Stimulated activated CD8-positive, alpha-beta memory T cell treated with anti-CD3 and anti-CD28 coated beads, Interleukin-15, amount 100 ng/mL, for 1 hour (primary cell): ENCODE measurements at regions not wholly inside any gene's neighbourhood (a gene's known extent, or its start where the extent isn't known, plus 50 kb on each side); places are given as distances from the start of the nearest gene placed in this dataset.
"Not testable (repeated sequence)": the region's sequence is repeated elsewhere in the genome, so short reads cannot be mapped to it uniquely, and the experiment has no call there.

ENCODE experiments used
- DNase-seq: peaks from one replicate; pipeline ENCODE4 v3.0.0-alpha.2; 2020; ENCODE audit warnings: low read depth

DNA sequence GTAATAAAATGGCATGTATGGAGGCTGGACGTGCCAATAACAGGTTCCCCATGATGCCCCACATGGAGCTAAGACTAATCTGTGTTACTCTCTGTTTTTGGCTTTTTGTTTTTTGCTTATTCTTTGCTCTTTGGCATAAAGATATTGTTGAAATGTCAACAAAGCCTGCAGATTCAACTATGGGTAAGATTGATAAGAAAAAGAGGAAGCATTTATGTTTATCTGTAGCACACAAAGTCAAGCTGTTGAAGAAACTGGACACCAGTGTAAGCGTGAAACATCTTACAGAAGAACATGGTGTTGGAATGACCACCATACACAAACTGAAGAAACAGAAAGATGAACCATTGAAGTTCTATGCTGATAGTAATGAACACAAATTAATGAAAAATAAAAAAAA lies 402.7 kb downstream of the LTN1 start:
- DNase-seq: no peak

DNA sequence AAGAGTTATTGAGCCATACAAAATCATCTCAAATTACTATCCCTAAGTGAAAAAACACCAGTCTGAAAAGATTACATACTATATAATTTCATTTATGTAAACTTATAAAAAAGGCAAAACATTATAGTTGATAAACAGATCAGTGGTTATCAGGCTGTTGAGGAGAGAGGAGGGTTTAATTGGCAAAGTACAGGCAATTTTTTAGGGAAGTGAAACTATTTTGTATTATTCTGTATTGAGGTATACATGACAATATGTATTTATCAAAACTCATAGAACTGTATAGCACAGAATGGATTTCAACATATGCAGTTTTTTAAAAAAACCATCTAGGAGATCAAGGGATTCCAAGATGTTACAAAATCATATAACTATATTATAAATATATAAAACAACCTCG lies 403.7 kb downstream of the LTN1 start:
- no peak for DNase-seq

GRCh38 chr21:28587748-28588147 lies 404.9 kb downstream of the LTN1 start:
- no peak for DNase-seq

DNA sequence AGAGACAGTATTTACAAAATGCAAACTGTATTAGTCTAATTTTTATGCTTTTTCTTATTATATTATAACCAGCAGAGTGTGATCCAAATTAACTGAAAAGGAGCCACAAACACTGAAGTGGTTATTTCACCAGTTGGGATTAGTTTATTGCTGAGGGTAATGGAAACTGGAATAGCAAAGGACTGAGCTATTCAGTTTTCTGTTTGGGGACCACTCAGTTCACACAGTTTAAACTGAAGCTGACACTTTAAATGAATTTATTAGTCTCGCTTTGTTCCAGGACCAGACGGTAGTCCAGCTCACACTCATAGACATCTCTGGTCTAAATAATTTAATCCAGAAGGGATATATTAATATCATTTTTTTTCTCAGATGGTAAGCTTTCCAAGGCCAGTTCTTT lies 410.7 kb downstream of the LTN1 start:
- no peak for DNase-seq

DNA sequence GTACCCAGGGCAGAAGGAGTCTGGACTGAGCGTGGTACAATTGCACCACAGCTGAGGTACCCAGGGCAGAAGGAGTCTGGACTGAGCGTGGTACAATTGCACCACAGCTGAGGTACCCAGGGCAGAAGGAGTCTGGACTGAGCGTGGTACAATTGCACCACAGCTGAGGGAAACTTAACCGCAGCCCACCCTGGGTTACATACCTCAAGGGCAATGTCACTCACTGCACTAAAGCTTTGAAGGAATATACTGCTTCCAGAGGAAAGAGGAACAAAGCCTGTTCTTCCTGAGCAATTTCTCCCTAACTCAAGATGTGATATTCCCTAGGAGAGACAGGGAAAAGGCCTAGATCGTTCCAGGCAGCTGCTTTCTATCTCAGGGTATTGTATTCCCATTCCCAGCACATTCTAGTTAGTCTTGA lies 411.4 kb downstream of the LTN1 start:
- DNase-seq: not testable (repeated sequence)

GRCh38 chr21:28580585-28580984 lies 412.1 kb downstream of the LTN1 start:
- DNase-seq: no peak

DNA sequence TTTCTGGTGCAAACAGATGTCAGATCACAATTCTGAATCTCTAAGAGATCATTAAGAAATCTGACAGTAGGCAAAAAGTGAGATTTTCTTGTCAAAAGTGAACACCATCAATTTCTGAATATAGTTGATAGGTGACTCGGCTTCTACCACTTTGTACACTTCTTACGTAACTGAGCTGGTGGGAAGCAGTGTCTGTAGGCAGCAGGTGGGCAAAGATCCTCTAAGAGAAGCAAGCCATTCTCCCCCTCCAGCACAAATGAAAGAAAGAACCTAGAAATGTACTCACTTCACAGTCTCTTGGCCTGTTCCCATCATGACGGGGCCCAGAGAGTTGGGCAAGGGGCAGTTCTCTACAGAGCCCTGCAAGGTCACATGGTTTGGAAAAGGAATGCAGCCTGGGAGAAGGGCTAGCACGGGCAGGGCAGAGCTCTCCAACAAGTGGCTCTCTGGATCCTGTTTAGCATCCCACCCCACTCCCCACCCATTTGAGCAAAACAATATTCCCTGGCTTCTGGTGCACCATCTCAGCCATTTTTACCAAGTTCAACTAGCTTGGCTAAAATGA lies 412.6 kb downstream of the LTN1 start:
- DNase-seq: no peak

DNA sequence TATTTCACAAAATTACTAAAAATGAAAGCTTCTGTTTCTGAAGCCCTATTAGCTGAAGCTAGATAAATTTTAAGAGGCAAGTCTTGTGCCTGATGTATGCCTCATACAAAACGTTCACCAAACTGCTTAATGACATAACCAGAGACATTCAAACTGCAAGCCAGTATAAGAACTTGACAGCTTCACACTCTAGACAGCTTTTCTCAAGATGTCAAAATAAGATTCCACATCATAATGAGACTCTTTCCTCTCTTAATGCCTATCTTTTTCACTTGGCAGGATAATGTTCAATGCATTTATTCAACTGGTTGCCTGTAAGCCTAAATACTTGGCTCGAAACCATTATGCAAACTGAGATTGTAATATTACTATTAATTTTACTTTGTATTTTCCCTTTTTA lies 424.0 kb downstream of the LTN1 start:
- no peak for DNase-seq

DNA sequence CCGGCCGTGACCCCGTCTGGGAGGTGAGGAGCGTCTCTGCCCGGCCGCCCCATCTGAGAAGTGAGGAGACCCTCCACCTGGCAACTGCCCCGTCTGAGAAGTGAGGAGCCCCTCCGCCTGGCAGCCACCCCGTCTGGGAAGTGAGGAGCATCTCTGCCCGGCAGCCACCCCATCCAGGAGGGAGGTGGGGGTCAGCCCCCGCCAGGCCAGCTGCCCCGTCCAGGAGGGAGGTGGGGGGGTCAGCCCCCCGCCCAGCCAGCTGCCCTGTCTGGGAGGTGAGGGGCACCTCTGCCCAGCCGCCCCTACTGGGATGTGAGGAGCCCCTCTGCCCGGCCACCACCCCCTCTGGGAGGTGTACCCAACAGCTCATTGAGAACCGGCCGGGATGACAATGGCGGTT lies 428.7 kb downstream of the LTN1 start:
- DNase-seq: not testable (repeated sequence)

DNA sequence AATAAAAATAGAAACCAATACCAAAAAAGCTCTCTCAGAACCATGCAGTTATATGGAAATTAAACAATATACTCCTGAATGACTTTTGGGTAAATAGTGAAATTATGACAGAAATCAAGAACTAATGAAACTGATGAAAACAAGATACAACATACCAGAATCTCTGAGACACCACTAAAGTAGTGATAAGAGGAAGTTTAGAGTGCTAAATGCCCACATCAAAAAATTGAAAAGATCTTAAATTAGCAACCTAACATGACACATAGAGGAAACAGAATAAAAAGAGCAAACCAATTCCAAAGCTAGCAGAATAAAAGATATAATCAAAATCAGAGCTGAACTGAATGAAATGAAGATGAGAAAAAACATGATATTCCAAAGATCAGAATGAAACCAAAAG lies 430.9 kb downstream of the LTN1 start:
- no peak for DNase-seq

- no peak for DNase-seq
Measured at GRCh38 chr21:28554660-28555475, 437.8 kb downstream of the LTN1 start.

DNA sequence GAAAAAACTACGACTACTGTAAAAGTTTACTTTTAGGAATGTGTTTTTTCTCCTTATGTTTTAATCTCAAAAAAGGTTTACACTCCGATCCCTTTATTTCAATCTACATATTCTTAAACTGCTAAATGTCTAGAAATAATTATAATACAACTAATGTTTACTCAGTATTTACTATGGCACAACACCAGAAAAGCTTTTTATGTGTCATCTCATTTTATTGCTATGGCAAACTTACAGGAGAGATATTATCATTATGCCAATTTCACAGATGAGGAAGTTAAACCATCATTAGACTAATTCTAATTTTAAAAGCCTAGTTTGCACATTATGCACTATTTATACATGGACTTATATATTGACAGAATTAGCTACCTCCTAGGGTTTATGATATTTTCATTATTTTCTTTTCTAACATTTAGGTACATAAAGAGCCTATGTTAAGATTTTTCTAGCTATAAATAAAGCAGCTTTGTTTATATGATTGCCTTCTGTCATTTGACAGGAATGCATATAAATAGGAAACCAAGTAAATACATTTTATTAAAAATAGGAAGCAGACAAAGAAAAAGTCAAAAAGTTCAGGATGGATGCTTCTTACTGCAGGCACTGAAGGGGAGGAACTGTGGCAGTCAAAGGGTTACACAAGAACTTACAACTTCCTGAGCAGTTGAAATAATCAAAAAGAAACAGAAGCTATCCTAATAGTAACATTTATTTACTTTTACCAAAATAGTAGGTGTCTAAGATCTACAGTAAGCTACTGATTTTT lies 442.4 kb downstream of the LTN1 start:
- no peak for DNase-seq

- no peak for DNase-seq
Measured at GRCh38 chr21:28548291-28548690, 444.4 kb downstream of the LTN1 start.

GRCh38 chr21:28547766-28548165 lies 444.9 kb downstream of the LTN1 start:
- no peak for DNase-seq

- DNase-seq: no peak
Measured at GRCh38 chr21:28543975-28544374, 448.7 kb downstream of the LTN1 start.

DNA sequence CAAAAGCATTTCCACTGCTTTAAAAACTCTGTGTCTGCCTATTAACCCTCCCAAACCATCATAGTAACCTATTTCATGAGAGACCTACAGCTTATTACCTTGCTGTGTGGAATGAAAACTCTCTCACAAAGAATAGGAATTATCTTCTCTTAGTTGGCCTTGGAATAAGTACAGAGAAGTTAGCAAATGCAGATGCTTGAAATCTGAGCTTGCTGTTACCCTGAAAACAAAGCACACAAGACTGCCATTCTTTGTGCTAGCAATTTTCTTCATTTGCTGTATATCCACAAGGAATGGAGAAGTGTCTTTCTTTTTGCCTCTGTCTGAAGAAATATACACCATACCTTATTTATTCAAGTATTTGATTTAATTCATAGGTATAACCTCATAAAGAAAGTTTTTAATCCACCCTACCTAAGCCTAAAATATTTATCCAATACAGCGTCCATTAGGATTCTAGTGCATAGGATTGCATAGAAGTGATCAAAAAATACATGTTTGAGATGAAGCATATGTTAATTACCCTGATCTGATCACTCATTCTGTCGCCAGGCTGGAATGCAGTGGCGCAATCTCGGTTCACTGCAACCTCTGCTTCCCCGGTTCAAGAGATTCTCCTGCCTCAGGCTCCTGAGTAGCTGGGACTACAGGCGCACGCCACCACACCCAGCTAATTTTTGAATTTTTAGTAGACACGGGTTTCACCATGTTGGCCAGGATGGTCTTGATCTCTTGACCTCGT lies 451.1 kb downstream of the LTN1 start:
- no peak for DNase-seq

DNA sequence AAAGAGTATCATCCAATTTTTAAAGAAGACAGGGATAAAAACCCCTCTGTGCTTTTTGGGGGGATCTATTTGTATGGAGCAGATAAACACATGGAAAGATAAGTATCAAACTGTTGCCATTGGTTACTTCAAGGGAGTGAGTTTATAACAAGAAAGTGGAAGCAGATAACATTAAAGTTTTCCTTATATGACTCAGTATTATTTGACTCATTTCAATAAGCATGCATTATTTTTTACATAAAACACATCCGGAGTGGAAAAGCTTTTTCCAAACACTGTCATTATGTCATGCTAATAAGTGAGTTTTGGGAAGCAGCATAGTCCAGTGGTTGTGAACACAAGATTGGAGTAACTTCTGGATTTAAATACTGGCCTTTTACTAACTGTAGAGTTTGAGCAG lies 452.2 kb downstream of the LTN1 start:
- DNase-seq: no peak

- DNase-seq: no peak
Measured at GRCh38 chr21:28539623-28539988, 453.1 kb downstream of the LTN1 start.

GRCh38 chr21:28538987-28539622 lies 453.6 kb downstream of the LTN1 start:
- DNase-seq: no peak

GRCh38 chr21:28537371-28538079 lies 455.2 kb downstream of the LTN1 start:
- no peak for DNase-seq

- DNase-seq: no peak
Measured at GRCh38 chr21:28532446-28532845, 460.2 kb downstream of the LTN1 start.
